ENCODE measurements at regions not wholly inside any gene's neighbourhood (a gene's known extent, or its start where the extent isn't known, plus 50 kb on each side); places are given as distances from the start of the nearest gene placed in this dataset.

DNA sequence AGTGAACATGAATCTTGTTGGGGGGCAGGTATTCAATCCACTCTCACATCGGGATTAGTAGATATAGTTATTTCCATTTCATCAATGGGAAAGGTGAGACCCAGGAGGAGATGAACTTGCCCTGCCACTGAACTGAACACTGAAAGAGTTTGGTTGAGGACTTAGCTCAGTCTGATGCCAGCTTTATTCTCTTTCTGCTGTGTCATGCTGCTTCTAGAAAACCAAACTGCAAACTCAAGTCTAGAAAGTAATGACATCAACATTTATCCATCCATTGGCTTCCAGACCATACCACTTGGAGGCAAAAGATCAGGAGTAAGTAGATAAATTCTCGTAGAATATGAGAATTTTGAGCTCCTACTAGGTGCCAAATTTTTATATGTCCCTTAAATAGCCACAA, 288.0 kb upstream of the CTNNB1 start:
- no peak overlapping the region for H3K4me3 ChIP-seq (ENCODE audit: low read depth, low read length)
- TF ChIP-seq, protein P1, sequence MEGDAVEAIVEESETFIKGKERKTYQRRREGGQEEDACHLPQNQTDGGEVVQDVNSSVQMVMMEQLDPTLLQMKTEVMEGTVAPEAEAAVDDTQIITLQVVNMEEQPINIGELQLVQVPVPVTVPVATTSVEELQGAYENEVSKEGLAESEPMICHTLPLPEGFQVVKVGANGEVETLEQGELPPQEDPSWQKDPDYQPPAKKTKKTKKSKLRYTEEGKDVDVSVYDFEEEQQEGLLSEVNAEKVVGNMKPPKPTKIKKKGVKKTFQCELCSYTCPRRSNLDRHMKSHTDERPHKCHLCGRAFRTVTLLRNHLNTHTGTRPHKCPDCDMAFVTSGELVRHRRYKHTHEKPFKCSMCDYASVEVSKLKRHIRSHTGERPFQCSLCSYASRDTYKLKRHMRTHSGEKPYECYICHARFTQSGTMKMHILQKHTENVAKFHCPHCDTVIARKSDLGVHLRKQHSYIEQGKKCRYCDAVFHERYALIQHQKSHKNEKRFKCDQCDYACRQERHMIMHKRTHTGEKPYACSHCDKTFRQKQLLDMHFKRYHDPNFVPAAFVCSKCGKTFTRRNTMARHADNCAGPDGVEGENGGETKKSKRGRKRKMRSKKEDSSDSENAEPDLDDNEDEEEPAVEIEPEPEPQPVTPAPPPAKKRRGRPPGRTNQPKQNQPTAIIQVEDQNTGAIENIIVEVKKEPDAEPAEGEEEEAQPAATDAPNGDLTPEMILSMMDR (IDR thresholded peaks at IDR 0.05; ENCODE audit: control insufficient read depth, extremely low read depth, insufficient read depth): no peak
- DNase-seq (ENCODE audit: low read depth): no peak

DNA sequence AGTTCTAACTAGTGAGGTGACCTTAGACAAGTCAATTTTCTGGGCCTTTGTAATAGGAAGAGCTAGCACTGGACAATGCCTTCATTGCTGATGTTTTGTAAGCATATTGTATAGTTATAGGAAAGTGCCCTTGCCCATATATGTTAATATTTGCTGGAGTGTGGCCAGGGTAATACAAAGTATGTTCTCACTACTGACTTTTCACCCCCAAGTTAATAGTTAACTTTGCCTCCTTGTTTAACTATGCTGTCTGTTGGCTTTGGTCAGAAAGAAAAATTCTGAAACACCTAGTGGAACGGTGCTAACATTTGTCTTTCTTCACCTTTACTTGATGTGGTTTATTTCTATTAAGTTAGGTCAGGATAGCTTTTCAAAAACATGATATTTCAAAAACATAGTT, 287.4 kb upstream of the CTNNB1 start:
- TF ChIP-seq, protein P1 (IDR thresholded peaks at IDR 0.05; ENCODE audit: control insufficient read depth, extremely low read depth, insufficient read depth): no peak
- peak; percentile 18 for DNase-seq (ENCODE audit: low read depth)
- no peak overlapping the region for H3K4me3 ChIP-seq (ENCODE audit: low read depth, low read length)

DNA sequence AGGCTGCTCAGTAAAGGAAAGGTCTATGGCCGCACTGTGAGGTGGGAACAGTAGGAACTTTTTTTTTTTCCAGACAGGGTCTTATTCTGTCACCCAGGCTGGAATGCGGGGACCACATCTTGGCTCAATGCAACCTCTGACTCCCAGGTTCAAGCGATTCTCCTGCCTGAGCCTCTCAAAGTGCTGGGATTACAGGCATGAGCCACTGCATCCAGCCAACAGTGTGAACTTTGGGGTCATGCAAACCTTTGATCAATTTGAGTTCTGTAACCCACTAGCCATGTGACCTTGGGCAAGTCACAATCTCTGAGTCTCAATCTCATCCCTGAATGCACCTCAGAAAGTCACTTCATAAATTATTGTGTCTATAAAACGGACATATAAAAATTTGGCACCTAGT, 286.8 kb upstream of the CTNNB1 start:
- H3K4me3 ChIP-seq (ENCODE audit: low read depth, low read length): no peak overlapping the region
- DNase-seq (ENCODE audit: low read depth): no peak
- TF ChIP-seq, protein P1 (IDR thresholded peaks at IDR 0.05; ENCODE audit: control insufficient read depth, extremely low read depth, insufficient read depth): no peak

DNA sequence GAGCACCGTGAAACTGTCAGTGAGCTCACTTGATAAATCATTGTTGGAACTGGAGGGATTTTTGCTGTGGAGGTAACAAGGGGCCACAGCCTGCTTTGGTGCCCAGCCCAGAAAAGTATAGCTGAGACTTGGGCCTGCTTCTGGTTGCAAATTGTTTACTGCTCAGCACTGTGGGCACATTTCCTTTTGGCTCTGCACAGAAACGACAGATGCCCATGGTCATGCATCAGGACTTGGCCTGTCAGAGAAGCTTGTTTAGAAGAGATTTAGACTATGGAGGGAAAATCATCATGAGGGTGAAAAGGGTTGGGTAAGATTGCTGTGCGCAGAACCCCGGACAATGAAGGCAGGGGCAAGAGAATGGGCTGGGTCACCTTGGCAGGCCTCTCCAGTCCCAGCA, 286.1 kb upstream of the CTNNB1 start:
- H3K4me3 ChIP-seq (ENCODE audit: low read depth, low read length): no peak overlapping the region
- no peak for DNase-seq (ENCODE audit: low read depth)
- TF ChIP-seq, protein P1 (IDR thresholded peaks at IDR 0.05; ENCODE audit: control insufficient read depth, extremely low read depth, insufficient read depth): no peak

DNA sequence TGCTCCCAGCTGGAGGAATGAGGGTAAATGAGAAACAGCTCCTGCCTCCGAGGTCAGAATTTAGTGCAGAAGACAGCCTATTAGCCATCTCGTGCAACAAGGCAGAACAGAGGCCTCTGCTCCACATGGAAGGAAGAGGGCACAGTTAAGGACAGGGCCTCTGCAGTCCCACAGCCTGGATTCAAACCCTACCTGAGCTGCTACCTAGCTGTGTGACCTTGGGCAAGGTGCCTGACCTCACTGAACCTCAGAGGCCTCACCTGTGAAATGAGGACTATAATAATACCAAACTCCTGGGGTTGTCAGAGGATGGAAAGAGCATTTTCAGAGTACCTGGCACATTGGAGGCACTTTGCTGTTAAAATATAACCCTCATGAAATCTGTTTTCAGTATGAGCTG, 285.7 kb upstream of the CTNNB1 start:
- no peak for DNase-seq (ENCODE audit: low read depth)
- TF ChIP-seq, protein P1 (IDR thresholded peaks at IDR 0.05; ENCODE audit: control insufficient read depth, extremely low read depth, insufficient read depth): no peak
- no peak overlapping the region for H3K4me3 ChIP-seq (ENCODE audit: low read depth, low read length)

DNA sequence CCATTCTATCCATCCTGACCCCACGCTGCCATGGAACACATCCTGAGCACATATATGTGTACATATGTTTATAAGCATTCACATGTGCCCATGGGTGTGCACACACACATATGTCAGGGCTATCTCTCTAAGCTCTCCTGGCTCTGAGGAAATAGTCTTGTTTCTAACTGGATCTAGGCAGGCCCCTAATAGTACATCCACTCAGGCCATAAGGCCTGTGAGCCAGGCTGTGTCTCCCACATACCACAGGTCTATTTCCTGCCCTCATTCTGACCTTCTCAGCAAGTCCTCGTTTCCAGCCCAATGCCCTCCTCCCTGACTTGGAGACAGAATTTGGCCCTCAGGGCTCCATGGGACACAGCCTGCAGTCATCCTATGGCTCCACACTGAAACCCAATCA, 284.8 kb upstream of the CTNNB1 start:
- DNase-seq (ENCODE audit: low read depth): no peak
- H3K4me3 ChIP-seq (ENCODE audit: low read depth, low read length): no peak overlapping the region
- TF ChIP-seq, protein P1 (IDR thresholded peaks at IDR 0.05; ENCODE audit: control insufficient read depth, extremely low read depth, insufficient read depth): no peak

DNA sequence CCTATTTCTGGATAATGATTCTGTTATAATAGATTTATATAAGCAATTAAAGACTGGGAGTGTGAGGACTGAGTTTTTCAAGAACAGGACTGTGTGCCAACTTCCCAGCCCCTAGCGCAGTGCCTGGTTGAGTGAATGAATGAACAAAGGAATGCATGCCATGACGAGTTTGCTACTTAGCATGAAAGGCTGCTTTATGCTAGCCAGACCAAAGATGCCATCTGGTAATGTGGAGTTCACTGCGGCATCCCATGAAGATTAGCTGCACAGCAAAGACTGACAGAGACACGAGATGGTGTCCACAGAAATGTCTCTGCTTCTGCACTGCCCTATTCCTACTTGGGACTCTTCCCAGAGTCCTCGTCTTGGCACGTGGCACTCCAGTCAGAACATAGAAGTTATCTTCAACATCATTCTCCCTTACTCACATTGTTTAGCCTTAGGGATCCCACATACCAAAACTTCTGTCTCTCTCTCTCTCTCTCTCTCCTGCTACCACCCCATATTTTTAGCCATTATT, 283.9 kb upstream of the CTNNB1 start:
- TF ChIP-seq, protein P1 (IDR thresholded peaks at IDR 0.05; ENCODE audit: control insufficient read depth, extremely low read depth, insufficient read depth): no peak

More for the DNA sequence above, 283.9 kb upstream of the CTNNB1 start:
- no peak overlapping the region for H3K4me3 ChIP-seq (ENCODE audit: low read depth, low read length)
- no peak for DNase-seq (ENCODE audit: low read depth)
